Hematopoietic multipotent progenitor cell (in vitro differentiated cells): ENCODE measurements at regions not wholly inside any gene's neighbourhood (a gene's known extent, or its start where the extent isn't known, plus 50 kb on each side); places are given as distances from the start of the nearest gene placed in this dataset.

Experiments used
- DNase-seq, 3 donors: peaks; one replicate each; pipeline ENCODE4 v3.0.0-alpha.2; 2011 to 2015; ENCODE audit warnings: low read depth in 2 of 3, low spot score in 2 of 3

GRCh38 chr5:40010436-40010835 lies 585.7 kb upstream of the DAB2 start:
- no peak for DNase-seq

DNA sequence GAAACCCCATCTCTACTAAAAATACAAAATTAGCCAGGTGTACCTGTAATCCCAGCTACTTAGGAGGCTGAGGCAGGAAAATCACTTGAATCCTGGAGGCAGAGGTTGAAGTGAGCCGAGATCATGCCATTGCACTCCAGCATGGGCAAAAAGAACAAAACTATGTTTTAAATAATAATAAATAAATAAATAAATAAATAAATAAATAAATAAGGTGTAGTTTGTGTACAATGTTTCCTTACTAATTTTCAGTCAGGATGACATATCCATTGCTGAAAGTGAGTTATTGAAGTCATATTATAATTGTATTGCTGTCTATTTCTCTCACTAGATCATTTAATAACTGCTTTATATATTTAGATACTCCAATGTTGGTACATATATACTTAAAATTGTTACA lies 581.5 kb upstream of the DAB2 start:
- no peak for DNase-seq

GRCh38 chr5:40001796-40002195 lies 577.0 kb upstream of the DAB2 start:
- no peak for DNase-seq

DNA sequence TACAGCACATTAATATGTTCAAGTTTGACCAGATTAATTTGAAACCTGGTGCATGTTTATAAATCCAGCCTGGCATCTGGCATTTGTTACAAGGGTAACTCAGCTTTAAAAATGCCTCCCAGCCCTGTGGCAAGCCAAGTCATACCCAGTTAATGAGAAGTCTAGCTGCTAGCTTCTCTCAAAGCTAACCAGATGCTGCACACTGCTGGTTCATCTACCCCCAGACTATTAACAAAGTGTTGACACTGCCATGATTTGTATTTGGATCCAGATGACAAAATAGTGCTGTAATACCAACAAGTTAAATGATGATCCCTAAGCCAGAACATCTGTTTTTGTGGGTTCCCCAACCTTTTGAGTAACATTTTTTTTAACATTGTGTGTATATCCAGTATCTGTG lies 573.7 kb upstream of the DAB2 start:
- DNase-seq: no peak

- no peak for DNase-seq
Observed at GRCh38 chr5:39995990-39996389, 571.2 kb upstream of the DAB2 start.

- DNase-seq: no peak
Observed at GRCh38 chr5:39992617-39993202, 567.9 kb upstream of the DAB2 start.

GRCh38 chr5:39986614-39987013 lies 561.8 kb upstream of the DAB2 start:
- DNase-seq: no peak

DNA sequence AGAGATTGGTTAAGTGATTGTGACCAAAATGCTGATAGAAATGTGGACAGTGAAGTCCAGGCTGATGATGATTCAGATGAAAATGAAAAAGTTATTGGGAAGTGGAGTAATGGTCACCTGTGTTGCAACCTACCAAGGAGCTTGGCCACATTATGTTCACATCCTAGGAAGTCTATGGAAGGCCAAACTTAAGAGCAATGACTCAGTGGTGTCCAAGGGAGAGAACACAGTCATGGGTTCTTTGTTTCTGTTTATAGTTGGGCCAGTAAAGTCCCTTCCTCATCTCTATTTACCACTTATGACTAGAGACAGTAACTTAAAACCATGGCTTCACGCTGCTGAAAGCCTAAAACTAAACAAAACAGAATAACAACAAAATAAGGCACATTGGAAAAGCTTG lies 555.3 kb upstream of the DAB2 start:
- no peak for DNase-seq

GRCh38 chr5:39977066-39977655 lies 552.4 kb upstream of the DAB2 start:
- DNase-seq: no peak

- DNase-seq: no peak
Observed at GRCh38 chr5:39970117-39970798, 545.5 kb upstream of the DAB2 start.

DNA sequence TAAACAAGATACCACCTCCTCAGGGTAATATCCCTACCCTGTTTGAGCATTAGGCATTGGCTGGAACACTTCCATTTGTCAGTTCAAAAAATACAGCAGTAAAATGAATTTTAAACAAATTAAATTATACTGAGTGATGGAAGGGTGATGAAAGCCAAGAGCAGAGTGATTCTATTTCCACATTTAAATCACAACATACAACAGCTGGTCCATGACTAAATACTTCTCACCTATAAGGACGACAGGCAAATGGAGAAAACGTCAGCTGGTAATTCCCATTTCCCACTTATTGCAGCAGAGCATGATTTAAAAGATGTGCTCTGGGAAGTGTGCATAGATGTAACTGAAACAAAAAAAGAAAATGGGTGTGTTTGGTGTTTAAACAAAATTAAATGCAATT lies 543.6 kb upstream of the DAB2 start:
- DNase-seq: no peak

DNA sequence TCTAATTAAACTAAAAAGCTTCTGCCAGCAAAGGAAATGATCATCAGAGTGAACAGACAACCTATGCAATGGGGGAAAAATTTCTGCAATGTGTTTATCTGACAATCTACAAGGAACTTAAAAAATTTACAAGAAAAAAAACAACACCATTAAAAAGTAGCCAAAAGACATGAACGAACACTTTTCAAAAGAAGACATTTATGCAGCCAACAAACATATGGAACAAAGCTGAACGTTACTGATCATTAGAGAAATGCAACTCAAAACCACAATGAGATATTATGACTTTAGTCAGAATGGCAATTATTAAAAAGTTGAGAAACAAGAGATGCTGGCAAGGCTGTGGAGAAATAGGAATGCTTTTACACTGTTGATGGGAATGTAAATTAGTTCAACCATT lies 530.4 kb upstream of the DAB2 start:
- no peak for DNase-seq

- no peak for DNase-seq
Observed at GRCh38 chr5:39951070-39951469, 526.3 kb upstream of the DAB2 start.

GRCh38 chr5:39948867-39949468 lies 524.2 kb upstream of the DAB2 start:
- peak; percentile 34 to 89 (median 66) for DNase-seq

DNA sequence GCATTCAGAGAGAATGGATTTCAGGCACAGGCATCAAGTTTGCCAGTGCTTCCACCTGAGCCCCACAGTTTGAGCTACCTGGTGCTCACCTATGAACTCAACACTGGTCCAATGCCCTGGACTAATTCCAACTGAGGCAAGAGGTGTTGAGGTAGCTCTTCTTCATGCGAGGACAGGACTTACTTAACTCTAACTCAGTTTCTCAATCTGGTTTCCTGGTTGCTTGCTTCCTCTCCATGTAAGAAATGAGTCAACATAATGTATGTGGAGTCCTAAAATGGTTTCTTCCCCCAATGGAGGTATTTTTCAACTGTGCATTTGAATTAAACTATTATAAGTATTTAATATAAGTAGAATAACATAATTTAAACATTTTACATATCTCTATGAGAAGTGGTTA lies 523.6 kb upstream of the DAB2 start:
- DNase-seq: no peak

DNA sequence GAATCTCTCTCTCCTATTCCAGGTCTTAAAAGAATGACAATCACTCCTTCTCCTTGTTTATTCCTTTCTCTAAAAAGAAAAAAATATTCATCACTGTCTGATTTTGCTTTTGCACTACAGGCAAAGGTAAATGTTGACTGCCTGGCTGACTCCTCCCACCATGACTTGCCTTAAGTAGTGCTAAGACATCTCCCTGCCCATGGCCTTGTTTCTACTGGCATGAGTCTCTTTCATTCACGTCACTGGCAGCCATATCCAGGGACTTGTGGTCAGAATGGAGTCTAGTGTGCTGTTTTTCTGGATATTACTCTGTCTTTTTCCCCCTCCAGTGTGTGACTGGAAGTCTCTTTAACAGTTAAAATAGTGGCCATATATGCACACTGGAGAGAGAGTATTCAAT lies 522.9 kb upstream of the DAB2 start:
- DNase-seq: peak in 1 of 3 donors; percentile 2

GRCh38 chr5:39946356-39947045 lies 521.7 kb upstream of the DAB2 start:
- peak in 1 of 3 donors; percentile 51 for DNase-seq

- no peak for DNase-seq
Observed at GRCh38 chr5:39945870-39946269, 521.1 kb upstream of the DAB2 start.

DNA sequence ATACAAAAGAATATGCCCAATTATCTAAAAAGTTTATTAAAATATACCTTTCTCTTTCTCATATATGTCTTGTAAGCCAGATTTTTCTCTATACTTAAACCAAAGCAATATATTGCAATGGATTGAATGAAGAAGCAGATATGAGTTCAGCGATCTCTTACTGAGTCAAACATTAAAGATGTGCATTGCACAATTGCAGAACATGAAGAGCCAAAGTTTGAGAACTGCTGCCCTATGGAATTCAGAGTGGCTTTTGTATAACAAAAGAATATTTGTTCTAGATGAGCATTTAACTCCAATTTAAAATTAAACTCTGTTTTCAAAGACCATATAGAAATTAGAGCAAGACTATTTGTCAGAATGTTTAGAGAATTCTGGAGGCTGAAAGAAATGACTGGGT lies 519.0 kb upstream of the DAB2 start:
- no peak for DNase-seq

- DNase-seq: no peak
Observed at GRCh38 chr5:39942606-39943005, 517.8 kb upstream of the DAB2 start.

DNA sequence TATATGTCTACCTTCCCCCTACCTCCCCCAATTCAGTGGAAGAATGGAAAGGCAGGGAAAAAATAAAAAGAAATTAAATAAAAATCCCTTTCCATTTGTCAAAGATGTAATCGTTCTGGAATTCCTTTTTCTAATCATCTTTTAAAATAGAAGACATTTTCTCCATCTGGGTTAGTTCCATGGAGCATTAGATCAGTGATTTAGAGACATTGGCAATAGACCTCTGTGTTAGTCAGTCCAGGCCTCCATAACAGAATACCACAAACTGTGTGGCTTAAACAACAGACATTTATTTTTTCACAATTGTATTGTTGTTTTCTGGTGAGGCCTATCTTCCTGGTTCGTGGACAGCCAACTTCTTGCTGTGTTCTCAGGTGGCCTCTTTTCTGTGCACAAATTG lies 516.6 kb upstream of the DAB2 start:
- no peak for DNase-seq
